Right hindlimb (tissue), 1 donor: ENCODE measurements at regions not wholly inside any gene's neighbourhood (a gene's known extent, or its start where the extent isn't known, plus 50 kb on each side); places are given as distances from the start of the nearest gene placed in this dataset.
"Not testable (repeated sequence)": the region's sequence is repeated elsewhere in the genome, so short reads cannot be mapped to it uniquely, and the experiment has no call there.

Experiments used
- DNase-seq: peaks from one replicate; pipeline ENCODE4 v3.0.0-alpha.2; 2018

DNA sequence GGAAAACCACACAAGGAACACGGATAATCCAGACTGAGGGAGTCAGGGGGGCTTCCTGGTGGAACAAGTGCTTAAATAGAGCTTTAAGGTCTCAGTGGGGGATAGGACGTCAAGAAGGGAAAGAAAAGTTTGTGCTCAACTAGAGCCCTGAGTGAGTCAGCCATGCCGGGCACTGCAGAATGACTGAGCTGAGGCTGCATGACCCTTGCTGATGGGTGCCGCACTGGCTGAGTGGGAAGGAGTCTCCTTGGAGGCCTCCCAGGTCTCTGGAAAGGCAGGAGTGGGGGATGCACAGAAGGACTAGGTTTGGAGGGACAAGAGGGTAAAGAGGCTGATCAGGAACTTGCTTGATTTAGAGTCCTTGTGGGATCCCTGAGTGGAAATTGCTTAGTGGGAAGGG lies 150.3 kb downstream of the RPLP1 start:
- no peak for DNase-seq

- DNase-seq: no peak
Observed at GRCh38 chr15:69603369-69604071, 150.9 kb downstream of the RPLP1 start.

- DNase-seq: no peak
Observed at GRCh38 chr15:69604072-69604411, 151.4 kb downstream of the RPLP1 start.

DNA sequence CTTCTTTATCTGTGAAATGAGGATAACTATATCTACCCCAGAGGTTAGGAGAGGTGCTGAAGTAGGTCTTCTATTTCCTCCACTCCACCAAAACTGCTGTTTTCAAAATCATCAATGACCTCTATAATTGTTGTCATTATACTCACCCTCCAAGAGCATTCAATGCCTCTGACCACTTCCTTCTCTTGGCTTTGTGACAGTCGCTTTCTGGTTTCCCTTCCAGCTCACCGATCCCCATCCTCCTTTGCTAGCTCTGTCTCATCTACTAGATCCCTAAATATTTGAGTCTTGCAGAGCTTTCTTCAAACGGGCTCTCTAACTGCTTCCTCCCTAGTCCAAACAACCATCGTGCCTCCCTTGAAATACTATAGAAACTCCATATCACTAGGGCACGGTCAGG lies 153.5 kb downstream of the RPLP1 start:
- DNase-seq: no peak

DNA sequence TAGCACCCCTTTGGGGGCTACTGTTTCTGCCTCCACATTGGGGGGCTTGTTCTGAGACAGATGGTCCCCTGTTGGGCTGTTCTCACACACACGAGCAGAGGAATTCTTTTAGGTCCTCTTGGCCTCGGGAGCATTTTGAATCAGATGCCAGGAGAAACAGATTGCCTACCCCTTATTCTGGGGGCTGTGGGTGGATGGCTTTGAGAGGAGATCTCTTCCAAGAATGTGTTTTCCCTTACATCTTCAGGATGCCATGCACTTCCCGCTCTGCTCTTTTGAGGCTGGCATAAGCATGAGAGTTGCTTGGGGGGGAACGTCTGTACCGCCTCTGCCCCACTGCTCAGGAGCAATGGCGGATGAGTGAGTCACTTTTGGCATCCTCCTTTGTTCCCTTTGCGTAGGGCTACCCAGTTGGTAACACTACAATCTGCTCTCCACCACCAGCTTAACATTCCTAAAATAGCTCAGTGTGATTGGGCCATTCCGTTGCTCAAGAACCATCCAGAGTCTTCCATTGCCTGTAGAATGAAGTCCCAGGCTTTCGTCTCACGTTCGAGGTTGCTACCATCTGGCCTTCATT lies 154.4 kb downstream of the RPLP1 start:
- DNase-seq: no peak

- DNase-seq: no peak
Observed at GRCh38 chr15:69608661-69609060, 156.0 kb downstream of the RPLP1 start.

DNA sequence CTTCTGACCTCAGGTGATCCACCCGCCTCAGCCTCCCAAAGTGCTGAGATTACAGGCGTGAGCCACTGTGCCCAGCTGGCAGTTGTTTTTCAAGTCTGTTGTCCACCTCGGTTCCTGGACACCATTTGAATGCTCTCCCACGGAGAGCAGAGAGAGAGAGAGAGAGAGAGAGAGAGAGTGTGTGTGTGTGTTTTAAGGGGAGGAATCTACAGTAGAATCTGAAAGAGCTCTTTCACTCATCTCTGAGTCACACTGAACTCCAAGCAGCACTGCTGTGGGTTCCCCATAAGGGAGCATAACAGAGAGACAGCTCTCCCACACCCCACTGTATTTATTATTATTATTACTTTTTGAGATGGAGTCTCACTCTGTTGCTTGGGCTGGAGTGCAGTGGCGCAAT lies 156.6 kb downstream of the RPLP1 start:
- no peak for DNase-seq

DNA sequence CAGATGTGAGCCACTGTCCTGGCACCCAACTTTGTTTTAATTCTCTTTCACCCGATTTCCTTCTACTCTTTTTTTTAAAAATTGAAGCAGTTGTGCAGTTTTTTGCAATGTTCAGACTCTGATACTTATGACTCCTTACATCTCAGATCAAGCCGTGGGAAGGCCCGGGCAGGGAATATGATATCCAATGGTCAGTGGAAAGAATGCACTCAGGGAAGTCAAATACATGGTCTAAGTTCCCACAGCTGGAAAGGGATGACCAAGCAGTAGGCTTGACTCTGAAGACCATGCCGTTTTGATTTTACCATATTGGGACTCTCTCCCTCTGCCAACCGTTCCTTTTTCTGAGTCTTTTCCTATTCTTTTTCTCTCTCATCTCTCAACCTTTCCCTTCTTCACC lies 157.2 kb downstream of the RPLP1 start:
- DNase-seq: no peak

- DNase-seq: no peak
Observed at GRCh38 chr15:69610277-69610676, 157.7 kb downstream of the RPLP1 start.

GRCh38 chr15:69610858-69611257 lies 158.2 kb downstream of the RPLP1 start:
- DNase-seq: no peak

GRCh38 chr15:69612112-69612511 lies 159.5 kb downstream of the RPLP1 start:
- DNase-seq: no peak

- no peak for DNase-seq
Observed at GRCh38 chr15:69613182-69613581, 160.6 kb downstream of the RPLP1 start.

DNA sequence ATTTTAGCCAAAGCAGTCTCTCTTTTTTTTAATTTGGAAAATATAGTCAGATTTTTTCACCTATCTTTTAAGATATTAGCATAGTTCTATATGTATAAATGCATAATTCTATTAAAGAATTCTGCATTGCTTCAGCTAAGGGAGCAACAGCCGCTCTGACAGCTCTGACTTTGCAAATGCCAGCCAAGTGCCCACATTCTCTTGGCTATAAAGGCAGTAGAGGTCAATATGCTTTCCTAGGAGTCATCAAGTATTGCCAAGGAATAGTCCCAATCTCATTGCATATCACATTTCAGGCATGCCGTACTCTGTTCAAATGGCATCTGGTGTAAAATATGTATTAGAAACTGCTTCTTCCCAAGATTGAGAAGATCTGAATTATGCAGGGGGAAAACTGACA lies 161.4 kb downstream of the RPLP1 start:
- no peak for DNase-seq

DNA sequence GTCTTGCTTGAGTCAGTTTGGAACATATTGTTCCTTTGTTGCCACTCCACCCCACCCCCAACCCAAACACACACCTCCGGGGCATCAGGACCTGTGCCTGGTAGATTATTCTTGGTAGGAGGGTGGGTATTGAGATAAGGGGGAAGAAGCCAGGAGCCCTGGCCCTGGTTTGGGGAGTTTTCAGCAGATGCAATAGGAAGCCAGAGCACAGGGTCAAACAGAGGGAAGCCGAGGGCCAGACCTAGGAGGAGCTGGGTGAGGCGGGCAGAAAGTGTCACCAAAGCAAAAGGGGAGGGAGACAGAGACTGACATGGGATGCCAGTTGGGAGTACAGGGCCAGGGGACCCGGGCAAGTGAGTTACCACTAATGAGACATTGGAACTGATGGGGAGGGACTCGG lies 163.1 kb downstream of the RPLP1 start:
- no peak for DNase-seq

DNA sequence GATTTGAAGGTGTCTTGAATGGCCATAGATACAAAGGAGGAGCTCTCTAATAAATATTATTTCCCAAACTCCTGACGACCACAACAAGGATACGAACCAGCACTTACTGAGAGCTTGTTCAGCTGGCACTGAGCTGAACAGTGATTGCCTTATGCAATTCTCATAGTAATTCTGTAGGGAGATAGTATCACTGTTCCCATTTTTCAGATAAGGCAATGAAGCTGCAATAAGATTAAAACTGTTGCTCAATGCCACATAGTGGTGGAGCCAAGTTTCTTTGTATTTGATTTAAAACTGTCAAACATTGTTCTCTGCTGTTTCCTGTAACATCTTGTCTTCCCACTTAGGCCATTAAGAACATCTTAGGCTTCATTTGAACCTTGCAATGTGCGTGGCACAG lies 163.9 kb downstream of the RPLP1 start:
- no peak for DNase-seq

DNA sequence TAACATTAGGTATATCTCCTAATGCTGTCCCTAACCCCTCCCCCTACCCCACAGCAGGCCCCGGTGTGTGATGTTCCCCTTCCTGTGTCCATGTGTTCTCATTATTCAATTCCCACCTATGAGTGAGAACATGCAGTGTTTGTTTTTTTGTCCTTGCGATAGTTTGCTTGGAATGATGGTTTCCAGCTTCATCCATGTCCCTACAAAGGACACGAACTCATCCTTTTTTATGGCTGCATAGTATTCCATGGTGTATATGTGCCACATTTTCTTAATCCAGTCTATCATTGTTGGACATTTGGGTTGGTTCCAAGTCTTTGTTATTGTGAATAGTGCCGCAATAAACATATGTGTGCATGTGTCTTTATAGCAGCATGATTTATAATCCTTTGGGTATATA lies 164.5 kb downstream of the RPLP1 start:
- DNase-seq: not testable (repeated sequence)

DNA sequence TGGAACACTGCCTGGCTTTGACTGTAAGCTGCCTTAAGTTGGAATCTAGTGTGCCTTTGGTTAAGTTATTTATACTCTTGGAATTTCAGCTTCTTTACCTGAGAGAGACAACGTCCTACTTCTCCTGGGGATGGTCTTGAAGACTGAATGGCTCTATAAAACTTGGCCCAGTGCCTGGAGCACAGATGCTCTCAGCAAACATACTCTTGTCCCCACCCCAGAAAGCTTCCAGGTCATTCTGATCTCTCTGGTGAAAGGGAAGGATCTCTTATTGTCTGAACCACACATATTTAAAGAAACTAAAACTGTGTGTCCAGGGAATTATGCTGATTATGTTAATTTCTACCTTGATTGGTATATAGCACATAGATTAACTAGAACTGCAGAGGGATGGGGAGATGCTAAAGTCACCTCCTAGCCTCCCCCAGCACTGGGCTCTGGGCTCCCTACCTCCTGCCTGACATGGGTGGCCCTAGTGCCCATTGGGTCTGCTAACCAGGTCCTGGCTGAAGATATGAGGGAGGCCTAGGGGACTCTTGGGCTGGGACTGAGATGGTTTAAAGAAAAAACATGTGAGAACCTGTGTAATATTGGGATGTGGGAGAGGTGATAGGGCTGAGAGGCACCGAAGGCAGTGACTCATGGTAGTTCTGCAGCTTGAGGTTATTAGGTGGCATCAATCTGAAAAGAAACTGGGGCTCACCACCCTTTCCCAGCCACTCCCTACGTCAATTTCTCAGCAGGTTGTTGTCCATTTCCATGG lies 171.0 kb downstream of the RPLP1 start:
- no peak for DNase-seq

DNA sequence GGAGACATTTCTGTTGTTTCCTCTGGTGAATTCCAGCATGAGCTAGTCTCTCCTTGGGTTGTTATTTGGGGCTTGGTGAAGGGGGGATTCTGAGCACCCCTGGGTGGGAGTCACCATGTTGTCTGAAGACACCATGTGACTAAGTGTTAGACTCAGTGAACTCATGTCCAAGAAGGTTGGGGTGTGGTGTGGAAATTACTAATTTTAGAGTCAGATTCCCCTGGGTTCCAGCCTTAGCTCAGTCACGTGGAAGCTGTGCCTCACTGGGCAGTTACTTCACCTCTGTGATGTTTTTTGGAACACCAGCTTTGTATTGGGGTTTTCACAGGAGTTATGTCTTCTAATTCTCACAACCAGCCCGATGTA lies 171.5 kb downstream of the RPLP1 start:
- DNase-seq: no peak

DNA sequence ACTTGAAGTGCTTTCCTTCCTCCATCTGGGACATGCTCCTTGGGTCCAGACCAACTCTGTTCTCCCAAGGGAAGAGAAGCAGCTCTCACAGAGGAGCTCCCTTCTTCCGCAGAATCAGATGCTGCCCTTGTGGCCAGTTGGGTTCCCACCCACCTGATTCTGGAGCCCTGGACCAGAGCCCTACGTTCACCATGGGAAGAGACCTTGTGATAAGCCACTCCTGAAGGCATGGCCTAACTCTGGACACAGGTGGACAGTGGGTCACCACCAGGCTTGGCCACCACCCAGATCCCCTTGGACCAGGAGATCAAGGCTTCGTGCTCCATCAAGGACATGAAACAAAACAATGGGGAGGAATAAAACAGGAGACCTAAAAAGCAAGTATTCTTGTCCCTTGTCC lies 172.2 kb downstream of the RPLP1 start:
- DNase-seq: no peak

GRCh38 chr15:69625328-69625727 lies 172.7 kb downstream of the RPLP1 start:
- DNase-seq: no peak

GRCh38 chr15:69626095-69627066 lies 173.8 kb downstream of the RPLP1 start:
- DNase-seq: no peak

- no peak for DNase-seq
Observed at GRCh38 chr15:69627548-69628158, 175.0 kb downstream of the RPLP1 start.
